GM10266 (cell line): ENCODE measurements at regions not wholly inside any gene's neighbourhood (a gene's known extent, or its start where the extent isn't known, plus 50 kb on each side); places are given as distances from the start of the nearest gene placed in this dataset.

Experiments used
- DNase-seq: peaks from one replicate; pipeline ENCODE4 v3.0.0; 2012; ENCODE audit errors: extremely low spot score
- CTCF ChIP-seq: IDR thresholded peaks from 2 replicates; pipeline ENCODE4 v1.5.1; 2012; ENCODE audit warnings: mild to moderate bottlenecking, low read depth; ENCODE audit not compliant: control insufficient read depth, insufficient read depth; ENCODE audit errors: missing control alignments

GRCh38 chr3:124207873-124208485 lies 216.1 kb upstream of the ROPN1 start:
- TF ChIP-seq CTCF: no peak
- peak; percentile 48 for DNase-seq

GRCh38 chr3:124209426-124209825 lies 217.5 kb upstream of the ROPN1 start:
- no peak for TF ChIP-seq CTCF
- DNase-seq: no peak

- no peak for TF ChIP-seq CTCF
- DNase-seq: no peak
These were observed 219.0 kb upstream of the ROPN1 start for GRCh38 chr3:124210899-124211298.

- TF ChIP-seq CTCF: no peak
- no peak for DNase-seq
These were observed 221.7 kb upstream of the ROPN1 start for GRCh38 chr3:124213641-124214040.

GRCh38 chr3:124217542-124217941 lies 225.6 kb upstream of the ROPN1 start:
- DNase-seq: peak; percentile 9
- TF ChIP-seq CTCF: no peak

- TF ChIP-seq CTCF: no peak
- no peak for DNase-seq
These were observed 229.5 kb upstream of the ROPN1 start for GRCh38 chr3:124221422-124221821.

GRCh38 chr3:124223853-124224252 lies 231.9 kb upstream of the ROPN1 start:
- DNase-seq: no peak
- no peak for TF ChIP-seq CTCF
